Mononuclear cell (primary cell): ENCODE measurements at regions not wholly inside any gene's neighbourhood (a gene's known extent, or its start where the extent isn't known, plus 50 kb on each side); places are given as distances from the start of the nearest gene placed in this dataset.

Experiments used
- H3K27me3 ChIP-seq: 2 replicates; pipeline ENCODE4 v1.6.0; 2011; ENCODE audit warnings: low read length, control low read depth; ENCODE audit not compliant: insufficient read depth
- H3K4me1 ChIP-seq: 2 replicates; pipeline ENCODE4 v1.5.1; 2011; ENCODE audit warnings: mild to moderate bottlenecking, low read length, control low read depth; ENCODE audit not compliant: insufficient read depth
- H3K4me3 ChIP-seq: 2 replicates; pipeline ENCODE4 v1.5.1; 2011; ENCODE audit warnings: mild to moderate bottlenecking, low read length, moderate library complexity
- H3K9me3 ChIP-seq: 2 replicates; pipeline ENCODE4 v1.5.1; 2011; ENCODE audit warnings: low read depth, mild to moderate bottlenecking, control low read depth, low read length

DNA sequence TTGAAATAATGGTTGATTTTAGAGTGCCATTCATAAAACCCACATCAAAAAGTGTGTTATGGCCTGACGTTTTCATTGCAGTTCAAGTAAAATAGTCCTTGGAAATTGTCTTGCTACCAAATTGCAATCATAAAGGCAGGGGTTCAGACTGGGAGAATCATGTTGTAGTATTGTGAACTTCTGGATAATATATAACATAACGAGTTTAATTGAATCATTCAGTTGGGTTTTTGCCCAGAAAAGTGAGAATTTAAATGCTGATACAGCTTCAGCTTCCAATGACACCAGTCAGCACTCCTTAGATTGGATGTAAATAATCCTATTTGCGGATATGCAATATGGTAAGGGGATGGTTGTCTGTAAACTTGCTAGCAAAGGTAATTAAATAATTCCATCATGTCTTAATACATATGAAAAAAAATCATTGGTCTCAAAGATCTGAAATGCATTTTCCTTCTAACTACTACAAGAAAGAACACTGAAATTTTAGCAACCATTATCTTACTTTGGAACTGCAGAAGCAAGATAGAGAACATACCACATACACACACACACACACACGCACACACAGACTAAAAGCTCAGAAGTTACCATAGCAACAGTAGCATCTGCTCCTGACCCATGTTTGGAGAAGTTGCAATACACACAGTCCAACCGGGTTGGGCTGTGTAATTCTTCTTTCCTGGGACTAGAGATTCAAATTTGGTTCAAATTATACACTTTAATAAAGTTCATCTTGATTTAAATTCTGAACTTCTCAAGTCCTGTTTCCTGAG lies 686.2 kb upstream of the NR2F2 start:
- H3K4me3 ChIP-seq: no peak overlapping the region
- H3K9me3 ChIP-seq: no peaks in the 10 kb centered on the region
- H3K27me3 ChIP-seq: no peaks in the 10 kb centered on the region
- H3K4me1 ChIP-seq: no peaks in the 10 kb centered on the region

DNA sequence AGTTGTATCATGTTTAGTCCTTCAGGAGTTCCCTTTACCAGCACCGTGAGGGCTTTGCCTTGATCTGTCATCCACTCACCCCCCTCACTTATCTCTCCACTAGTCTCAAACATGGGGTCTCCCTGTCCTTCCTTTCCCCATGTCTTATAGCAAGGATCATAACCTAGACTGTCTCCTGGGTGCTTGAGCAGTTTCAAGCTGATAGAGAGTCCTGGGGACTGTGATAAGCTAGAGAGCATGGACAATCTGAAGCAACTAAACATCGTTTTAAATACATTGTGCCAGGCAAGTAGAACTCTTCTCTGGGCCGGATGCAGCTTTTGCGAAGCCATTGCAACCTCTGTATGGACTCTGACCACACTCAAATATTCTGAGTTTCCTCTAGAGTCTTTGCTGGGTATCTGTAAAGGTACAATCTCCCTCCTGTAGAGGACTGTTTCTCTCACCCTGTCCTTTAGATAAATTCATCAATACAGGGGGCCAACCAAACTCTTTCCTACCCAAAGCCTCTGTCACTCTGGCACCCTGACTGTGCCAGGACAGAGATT lies 684.6 kb upstream of the NR2F2 start:
- H3K4me1 ChIP-seq: no peaks in the 10 kb centered on the region
- H3K27me3 ChIP-seq: no peaks in the 10 kb centered on the region
- H3K4me3 ChIP-seq: no peak overlapping the region
- no peaks in the 10 kb centered on the region for H3K9me3 ChIP-seq

DNA sequence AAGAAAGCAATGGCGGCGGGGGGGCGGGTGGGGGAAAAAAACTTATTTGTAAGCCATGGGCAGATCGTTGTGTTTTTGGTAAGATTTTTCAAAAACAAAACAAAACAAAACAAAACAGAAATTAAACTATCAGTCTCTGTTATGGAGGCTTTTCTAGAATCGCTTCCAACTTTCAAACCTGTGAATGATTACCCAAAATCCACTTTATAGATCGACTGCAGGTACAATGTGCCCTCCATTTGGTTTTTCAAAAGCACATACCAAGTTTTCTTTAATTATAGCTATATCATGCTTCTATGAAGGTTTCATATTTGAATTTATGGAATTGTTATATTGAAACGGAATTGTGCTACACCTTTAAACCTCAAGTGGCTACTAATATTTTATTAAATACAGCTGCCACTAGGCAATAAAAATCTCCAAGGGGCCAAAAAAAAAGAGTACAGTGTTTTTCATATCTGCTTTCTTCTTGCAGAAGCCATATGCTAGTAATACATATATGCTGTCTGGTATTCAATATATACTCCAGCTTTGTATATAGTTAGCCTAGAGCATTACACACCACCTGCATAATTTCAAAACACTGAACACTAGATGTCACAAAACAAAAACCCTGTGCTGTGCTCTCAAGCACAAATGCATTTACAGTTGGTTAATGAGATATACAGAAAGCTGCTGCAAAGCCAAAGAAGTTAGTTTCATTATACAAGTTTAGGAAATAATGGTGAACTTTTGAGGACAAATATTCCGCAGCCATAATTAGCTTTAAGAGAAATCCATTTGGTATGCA lies 683.8 kb upstream of the NR2F2 start:
- Histone ChIP-seq H3K9me3 (no peaks in the 10 kb centered on the region), H3K4me3 (no peak overlapping the region), H3K27me3 (no peaks in the 10 kb centered on the region), H3K4me1 (no peaks in the 10 kb centered on the region)

DNA sequence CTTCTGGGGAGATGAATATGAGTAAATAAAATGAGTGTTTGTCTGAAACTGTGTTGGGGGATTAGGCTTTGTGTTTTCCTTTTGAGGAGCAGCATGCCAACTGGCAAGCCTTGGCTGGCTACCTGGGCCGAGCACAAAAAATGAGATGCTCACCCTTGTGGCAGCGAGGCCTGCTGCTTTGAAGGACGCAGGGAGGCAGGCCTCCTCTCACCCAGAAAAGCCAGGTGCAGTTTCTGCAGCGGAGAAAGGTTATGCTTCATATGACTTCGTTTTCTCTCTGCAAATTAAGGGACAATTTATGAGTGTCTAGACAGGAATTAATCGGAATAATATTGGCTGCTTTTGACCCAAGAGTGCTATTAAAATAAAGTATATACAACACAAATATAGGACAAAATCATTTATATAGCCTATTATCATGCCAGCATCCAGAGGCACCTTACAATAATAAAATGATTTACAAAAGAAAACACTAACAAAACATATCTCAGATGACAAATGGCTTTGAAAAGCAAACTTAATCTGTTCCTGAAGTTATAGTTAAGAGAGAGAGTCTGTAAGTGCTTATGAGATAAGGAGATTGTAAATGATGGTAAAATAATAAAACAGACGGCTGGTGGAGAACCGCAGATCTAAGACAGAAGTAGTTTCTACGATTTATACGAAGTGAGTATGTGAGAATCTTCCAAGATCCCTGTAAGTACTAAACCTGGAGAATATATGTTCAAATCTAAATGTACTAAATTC lies 682.8 kb upstream of the NR2F2 start:
- Histone ChIP-seq H3K27me3 (no peaks in the 10 kb centered on the region), H3K4me3 (no peak overlapping the region), H3K9me3 (no peaks in the 10 kb centered on the region)

DNA sequence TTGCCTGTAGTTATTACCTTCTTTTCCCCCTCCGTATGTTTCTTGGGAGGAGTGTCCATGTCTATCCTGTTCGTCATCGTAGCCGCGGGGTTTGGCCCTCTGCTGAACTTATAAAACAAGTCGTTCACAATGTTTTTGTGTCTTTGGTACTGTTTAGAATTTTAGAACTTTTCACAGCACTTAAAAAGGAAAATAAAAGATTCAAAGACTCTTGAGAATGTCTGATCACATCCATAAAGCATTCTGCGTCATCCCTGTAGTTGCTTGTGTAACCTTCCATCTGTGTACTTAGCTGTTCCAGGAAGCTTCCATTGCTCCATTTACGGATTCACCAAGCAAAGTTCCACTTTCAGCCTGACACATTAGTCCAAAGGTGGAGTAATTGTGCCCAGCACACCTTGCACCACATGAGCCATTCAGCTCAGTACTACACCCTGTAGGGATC lies 677.1 kb upstream of the NR2F2 start:
- no peak overlapping the region for H3K4me3 ChIP-seq
- no peaks in the 10 kb centered on the region for H3K4me1 ChIP-seq
- H3K9me3 ChIP-seq: no peaks in the 10 kb centered on the region
- no peaks in the 10 kb centered on the region for H3K27me3 ChIP-seq

More for the DNA sequence above, 682.8 kb upstream of the NR2F2 start:
- no peaks in the 10 kb centered on the region for H3K4me1 ChIP-seq

DNA sequence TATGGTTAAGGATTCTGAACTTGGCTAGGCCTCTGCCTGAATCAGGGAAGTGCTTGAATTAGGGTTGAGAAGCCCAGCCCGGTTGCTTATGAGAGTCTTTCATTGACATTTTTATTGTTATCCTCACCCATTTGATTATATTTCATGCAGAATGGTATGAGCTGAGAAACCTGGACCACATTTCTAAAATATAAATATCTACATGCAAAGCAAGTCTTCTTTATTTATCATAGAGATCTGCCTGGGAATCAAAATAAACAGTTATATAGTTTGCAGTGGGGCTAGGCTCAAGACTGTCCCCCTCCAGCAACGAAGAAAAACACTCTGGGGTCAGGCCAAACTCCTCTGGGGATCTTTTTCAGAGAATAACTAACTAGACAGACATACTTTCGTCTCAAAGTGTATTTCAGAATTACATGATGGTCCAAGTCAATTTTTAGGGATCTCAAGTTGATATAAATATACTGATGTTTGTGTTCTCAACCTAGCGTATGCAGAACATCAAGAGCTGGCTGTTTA lies 675.4 kb upstream of the NR2F2 start:
- Histone ChIP-seq H3K4me3 (no peak overlapping the region), H3K4me1 (no peaks in the 10 kb centered on the region), H3K27me3 (no peaks in the 10 kb centered on the region), H3K9me3 (no peaks in the 10 kb centered on the region)

DNA sequence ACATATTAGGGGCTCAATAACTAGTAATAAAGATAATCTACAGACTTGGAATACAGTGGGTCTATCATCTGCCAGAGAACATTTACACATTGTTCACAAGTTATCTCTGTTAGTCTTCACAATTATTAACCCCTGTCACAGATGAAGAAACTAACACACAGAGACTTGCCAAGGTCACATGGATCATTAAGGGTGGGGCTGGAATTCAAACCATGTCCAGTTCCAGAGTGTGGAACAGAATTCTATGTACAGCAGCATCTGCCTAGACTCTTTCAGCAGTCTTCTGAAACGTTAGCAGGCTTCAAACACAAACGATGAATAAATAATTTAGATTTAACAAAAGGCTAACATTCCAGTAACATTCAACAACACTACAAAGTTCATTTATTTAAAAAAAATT lies 673.9 kb upstream of the NR2F2 start:
- no peaks in the 10 kb centered on the region for H3K27me3 ChIP-seq
- H3K4me3 ChIP-seq: no peak overlapping the region
- H3K4me1 ChIP-seq: no peaks in the 10 kb centered on the region
- no peaks in the 10 kb centered on the region for H3K9me3 ChIP-seq

DNA sequence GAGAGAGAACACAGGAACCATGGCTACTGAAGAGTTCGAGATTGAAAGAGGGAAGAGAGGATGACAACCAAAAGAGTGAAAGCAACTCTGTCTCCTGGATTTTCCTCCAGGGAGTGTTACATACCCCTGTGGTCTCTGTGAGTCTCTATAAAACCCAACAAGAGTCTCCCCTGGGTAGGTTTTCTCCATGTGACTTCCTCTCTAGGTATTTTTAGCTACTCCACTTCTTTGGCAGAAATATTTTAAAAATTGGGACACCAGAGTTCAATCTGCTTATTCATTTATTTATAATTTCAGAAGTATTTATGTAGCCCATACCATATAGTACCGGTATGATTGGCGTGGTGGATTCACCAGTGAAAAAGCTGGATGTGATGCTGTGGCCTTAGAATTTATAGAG lies 671.7 kb upstream of the NR2F2 start:
- Histone ChIP-seq H3K9me3 (no peaks in the 10 kb centered on the region), H3K27me3 (no peaks in the 10 kb centered on the region), H3K4me3 (no peak overlapping the region), H3K4me1 (no peaks in the 10 kb centered on the region)

DNA sequence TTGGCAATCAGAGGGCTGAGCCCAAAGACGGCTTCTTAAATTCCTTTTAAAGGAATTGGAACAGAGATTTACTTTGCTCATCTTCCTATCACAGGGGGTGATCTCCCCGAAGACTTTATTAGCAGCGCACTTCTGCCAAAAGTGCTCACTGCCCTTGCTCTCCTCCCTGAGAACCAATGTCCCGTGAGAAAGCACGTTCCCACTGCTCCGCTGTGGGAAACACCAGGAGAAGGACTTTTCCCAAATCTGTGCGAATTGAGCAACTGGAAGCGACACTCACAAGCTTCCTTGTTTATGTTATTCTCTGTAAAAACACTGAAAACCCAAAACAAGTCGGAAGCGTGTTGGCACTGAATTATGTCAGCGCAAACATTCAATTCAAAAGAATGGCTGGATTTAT lies 670.8 kb upstream of the NR2F2 start:
- Histone ChIP-seq H3K9me3 (no peaks in the 10 kb centered on the region), H3K4me3 (no peak overlapping the region), H3K27me3 (no peaks in the 10 kb centered on the region), H3K4me1 (no peaks in the 10 kb centered on the region)

DNA sequence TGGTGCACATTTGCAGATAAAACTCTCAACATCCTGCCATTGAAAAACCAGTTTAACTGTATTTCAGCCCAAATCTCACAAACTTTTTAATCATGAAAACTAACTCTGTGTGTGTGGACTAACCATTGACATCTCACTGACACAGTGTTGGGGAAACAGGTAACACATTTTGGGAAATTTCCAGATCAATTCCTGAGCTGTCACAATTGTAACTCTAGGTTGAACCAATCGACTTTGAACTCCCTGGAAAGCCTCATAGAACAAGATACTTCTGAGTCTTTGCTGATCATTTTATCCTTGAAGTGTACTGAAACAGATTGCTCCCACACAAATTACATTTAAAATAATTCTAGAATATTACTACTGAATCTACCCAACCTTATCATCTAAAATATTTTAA lies 667.9 kb upstream of the NR2F2 start:
- no peaks in the 10 kb centered on the region for H3K9me3 ChIP-seq

DNA sequence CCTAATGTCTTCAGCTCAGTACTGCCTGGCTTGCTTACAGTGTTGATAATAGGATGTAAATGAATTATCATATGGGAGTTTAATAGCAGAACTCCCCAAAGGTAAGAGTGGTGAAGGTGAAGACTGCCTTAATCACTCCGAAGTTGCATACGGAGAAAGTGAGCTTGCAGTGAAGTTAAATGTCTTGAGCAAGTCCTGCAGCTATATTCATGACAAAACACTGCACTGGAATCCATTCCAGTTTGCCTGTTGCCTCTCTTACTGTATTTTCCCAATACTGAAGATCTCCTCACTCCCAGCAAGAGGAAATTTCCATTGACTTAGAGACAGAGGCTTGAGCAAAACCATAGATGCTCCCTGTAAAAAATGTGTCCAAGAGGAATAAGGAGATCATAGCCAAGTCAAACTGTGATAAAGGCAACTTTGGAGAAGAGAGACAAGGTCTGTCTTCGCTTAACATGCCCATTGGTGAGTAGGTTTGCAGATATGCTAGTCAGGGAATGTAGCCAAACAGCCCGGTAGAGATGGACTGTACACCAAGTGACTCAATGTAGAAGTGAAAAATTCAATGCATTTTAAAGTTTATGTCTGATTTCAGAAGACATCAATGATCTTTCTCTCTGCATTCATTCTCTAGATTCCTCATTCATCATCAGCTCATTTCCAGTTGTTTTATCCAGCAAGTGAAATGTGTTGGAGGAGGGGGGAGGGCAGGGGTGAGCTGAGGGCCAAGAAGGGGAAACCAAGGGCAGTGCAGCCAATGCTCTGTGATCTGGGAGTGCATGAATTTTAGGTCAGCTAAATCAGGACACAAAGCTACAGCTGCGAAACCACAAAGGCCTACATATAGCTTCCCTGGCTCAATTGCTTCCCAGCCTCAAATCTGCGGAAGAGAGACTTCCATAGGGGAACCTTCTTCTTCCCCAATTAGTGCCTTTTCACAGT lies 667.1 kb upstream of the NR2F2 start:
- Histone ChIP-seq H3K9me3 (no peaks in the 10 kb centered on the region), H3K27me3 (no peaks in the 10 kb centered on the region), H3K4me3 (no peak overlapping the region), H3K4me1 (no peaks in the 10 kb centered on the region)

More for the DNA sequence above, 667.9 kb upstream of the NR2F2 start:
- Histone ChIP-seq H3K4me1 (no peaks in the 10 kb centered on the region), H3K4me3 (no peak overlapping the region), H3K27me3 (no peaks in the 10 kb centered on the region)

DNA sequence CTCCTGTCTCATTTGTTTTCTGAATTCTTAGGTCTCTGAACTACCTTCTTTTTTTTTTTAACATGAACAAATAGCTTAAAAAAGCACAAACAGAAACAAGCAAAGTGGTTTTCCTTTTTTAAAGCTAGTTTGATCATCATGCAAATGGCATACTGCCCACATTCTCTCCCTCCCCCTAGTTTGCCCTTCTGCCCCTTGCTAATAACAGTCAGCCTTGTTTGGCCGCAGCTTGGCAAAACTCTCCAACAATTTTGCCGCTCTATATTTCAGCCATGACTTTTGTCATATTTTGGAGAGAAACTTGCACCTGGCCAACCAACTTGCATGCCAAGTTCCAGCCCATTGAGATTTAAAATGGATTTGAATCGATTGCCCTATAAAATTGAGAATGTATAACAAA lies 666.0 kb upstream of the NR2F2 start:
- Histone ChIP-seq H3K9me3 (no peaks in the 10 kb centered on the region), H3K4me1 (no peaks in the 10 kb centered on the region), H3K4me3 (no peak overlapping the region), H3K27me3 (no peaks in the 10 kb centered on the region)

DNA sequence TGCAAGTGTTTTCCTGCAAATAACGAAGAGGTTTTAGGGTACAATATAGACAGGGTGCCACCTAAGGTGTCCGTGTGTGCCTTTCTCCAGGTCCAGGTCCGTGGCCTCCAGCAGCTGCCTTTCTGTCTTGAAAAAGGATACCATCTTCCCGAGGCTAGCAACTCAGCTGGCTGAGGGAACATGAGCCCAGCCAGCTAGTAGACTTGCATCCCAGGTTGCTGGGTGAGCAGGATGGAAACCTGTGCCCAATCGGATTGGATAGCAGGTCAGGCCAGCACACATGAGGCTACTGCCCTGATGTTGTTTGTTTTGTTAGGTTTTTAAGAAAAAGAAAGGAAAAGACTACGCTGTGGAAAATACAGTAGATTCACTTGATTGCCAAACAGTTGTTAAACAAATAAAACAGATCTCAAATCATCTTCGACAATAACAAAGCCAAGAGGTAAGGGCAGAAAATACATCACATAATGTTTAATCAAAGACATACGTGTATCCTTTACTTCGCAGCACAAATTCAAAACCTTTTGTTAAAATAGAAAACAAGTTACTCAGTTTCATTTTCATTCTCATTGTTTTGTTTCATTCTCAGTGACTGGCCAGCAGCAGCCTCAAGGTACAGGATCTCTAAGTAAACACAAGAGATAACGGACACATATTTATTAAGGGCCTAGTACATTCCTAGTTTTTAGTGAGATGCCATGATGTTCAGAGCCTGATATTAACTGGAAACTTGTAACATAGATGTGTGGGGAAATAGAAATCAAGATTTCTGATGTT lies 661.2 kb upstream of the NR2F2 start:
- Histone ChIP-seq H3K27me3 (no peaks in the 10 kb centered on the region), H3K4me1 (no peaks in the 10 kb centered on the region), H3K9me3 (no peaks in the 10 kb centered on the region), H3K4me3 (no peak overlapping the region)
